GM19397 (cell line): ENCODE measurements at regions not wholly inside any gene's neighbourhood (a gene's known extent, or its start where the extent isn't known, plus 50 kb on each side); places are given as distances from the start of the nearest gene placed in this dataset.

Experiments
- ATAC-seq: cut with Tn5 transposase; IDR thresholded peaks from one replicate; pipeline ENCODE4 v1.9.1; 2021; ENCODE audit warnings: mild to moderate bottlenecking, moderate library complexity; ENCODE audit not compliant: unreplicated experiment

GRCh38 chr3:135781026-135781815, 184.3 kb upstream of the PPP2R3A start:
- no peak for ATAC-seq

GRCh38 chr3:135784557-135784956, 181.0 kb upstream of the PPP2R3A start:
- peak; percentile 85 for ATAC-seq

DNA sequence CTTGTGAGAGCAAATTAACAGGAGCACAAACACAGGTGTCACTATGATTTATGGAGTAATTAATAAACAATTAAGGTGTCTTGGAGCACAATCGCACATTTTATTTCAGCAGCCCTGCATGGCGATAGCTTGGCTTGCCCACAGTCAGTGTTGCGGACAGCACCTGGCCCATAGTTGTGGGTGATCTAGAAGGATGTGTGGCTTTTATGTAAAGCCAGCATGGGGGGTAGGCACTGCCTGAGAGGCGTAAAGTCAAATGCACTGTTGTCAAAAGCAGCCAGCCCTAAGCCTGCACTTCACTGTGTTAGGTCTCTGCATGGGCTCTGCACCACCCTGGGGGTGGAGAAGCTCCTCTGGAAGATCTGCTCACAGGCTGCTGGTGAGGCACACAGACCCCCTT, 177.4 kb upstream of the PPP2R3A start:
- ATAC-seq: no peak

DNA sequence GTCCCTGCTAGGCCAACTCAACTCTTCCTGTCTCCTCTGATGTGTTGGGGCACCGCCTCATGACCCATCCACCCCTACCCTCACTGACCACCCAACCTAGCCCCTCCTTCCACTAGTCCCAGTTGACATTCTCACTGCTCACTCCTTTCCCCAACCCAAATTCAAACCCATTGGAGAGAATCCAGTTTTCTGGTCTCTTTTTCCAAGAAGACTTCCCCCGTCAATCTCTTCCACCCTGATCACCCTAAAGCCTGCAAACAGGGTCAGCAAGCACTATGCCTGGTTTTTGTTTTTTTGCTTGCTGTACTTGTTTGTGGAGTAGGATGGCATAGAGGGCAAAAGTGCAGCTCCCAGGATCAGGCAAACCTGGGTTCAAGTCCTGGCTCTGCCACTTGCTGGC, 176.6 kb upstream of the PPP2R3A start:
- no peak for ATAC-seq

- ATAC-seq: no peak
Measured at GRCh38 chr3:135792174-135792573, 173.4 kb upstream of the PPP2R3A start.

DNA sequence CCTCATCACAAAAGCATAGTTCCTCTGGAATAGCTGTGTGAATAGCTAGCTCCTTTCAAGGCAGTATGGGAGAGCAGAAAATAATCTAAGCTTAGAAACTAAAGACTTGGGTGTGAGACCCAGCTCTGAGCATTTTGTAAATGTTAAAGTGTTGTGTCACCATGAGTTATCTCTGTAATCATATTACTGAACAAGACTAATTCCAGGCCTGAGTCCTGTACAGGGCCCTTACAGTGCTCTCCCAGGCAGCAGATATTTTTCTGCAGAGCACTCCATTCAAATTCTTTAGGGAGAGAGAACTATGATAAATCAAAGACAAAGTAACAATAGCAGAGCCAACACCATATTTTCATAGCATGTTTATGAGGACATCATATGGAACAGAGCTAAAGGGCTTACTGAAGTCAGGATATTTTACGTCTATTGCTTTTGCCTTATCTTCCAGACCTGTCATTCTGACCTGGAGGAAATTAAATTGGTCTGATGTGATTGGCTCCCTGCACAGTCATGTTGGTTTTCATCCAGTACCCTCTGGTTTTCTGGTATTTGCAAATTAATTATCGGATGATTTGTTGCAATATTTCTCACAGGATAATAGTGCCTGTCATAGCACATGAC, 172.6 kb upstream of the PPP2R3A start:
- no peak for ATAC-seq

GRCh38 chr3:135800071-135800549, 165.4 kb upstream of the PPP2R3A start:
- ATAC-seq: no peak

DNA sequence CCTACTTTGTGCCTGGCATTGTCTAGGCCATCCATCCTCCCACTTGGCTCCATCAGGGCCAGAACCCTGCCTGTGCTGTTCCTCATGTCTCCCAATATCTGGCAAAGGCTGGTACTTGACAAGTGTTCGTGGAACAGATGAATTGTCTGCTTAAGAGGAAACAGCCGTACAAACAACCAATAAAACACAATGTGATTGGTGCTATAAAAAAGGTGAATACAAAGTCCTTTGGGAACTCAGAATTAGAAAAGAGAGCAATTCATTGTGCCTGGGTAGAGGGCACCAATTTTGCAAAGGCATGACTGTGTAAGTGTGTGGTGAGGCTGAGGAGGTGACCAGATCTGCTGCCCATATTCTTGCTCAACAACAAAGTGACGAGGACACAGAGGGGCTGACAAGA, 164.5 kb upstream of the PPP2R3A start:
- ATAC-seq: no peak

DNA sequence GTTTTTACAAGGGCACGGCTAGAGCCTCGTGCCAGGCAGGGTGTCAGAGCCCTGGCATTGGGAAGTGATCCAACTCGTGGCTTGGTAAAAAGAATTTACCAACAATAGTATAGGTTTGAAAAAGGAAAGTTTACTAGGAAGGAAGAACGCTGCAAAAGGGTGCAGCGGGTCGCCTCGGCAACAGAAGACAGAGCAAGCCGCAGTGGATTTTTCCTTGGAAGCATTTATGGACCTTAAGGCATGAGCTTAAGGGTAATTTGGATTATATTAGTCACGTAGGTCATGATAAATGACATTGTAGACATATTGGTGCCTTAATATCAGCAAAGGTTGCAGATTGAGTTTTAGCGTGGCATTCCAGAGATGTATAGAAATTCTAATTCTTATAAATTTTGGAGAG, 163.4 kb upstream of the PPP2R3A start:
- no peak for ATAC-seq

DNA sequence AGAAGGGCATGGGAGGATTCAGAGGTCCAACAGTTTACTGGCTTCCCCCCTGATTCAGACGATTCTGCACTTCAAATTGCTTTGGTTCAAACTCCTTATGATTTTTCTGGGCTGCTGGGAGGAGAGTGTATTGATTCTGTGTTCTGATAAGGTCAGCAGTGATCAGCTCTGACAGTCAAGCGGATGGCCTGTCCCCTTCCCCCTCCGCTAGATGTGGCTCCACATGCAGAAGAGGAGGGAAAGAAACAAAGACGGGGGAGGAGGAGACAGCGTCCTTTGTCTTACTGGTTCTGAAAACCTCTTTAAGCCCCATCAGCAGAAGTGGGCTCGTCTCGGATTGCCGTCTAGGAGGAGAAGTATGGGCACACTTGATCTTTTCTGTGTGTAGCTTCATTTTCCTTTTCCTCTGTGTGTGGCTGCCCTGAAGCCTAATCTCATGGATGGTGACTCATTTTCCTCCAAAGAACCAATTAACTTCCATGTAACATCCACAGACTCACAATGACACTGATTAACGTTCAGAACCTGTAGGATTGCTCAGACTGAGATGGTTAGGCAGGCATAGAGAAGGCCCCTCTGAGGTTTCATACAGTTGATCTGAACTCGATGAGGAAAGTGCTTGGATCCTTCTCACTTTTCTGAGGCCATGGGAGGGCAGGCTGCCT, 162.4 kb upstream of the PPP2R3A start:
- no peak for ATAC-seq

DNA sequence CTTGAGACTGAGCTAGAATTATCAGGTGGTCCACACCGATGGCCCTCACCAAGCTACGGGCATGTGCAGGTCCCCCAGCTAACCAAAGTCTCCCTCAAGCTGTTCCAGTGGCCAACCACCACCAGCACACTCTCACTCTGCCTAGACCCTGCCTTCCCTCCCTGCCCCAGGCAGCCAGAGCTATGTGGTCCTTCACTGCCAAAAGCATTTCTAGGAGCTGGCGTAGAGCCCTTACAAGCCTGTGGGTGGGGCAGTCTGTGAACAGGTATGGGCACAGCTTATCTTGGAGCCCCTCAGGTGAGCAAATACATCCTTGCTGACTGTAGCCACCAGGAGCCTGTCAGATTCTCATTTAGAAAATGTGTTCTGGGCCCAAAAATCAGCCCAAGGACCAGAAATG, 159.8 kb upstream of the PPP2R3A start:
- no peak for ATAC-seq

GRCh38 chr3:135806317-135806716, 159.2 kb upstream of the PPP2R3A start:
- ATAC-seq: no peak

DNA sequence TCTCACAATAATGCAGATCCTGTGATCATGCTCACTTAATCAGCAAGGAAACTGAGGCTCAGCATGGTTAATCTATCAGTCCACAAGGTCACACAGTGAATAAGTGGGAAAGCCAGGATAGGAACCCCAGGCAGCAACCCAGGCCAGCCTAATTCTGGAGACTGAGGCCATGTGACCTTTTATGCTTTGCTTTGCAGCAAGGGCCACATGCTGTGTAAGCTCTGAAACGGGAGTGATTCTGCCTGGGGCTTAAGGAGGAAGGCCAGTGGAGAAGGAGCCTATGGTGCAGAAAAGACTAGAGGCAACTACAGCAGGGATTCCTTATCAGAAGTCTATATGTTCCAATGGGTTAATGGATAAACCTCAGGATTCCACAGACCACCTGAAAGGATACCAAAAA, 157.6 kb upstream of the PPP2R3A start:
- ATAC-seq: no peak

- no peak for ATAC-seq
Measured at GRCh38 chr3:135809021-135809634, 156.4 kb upstream of the PPP2R3A start.

DNA sequence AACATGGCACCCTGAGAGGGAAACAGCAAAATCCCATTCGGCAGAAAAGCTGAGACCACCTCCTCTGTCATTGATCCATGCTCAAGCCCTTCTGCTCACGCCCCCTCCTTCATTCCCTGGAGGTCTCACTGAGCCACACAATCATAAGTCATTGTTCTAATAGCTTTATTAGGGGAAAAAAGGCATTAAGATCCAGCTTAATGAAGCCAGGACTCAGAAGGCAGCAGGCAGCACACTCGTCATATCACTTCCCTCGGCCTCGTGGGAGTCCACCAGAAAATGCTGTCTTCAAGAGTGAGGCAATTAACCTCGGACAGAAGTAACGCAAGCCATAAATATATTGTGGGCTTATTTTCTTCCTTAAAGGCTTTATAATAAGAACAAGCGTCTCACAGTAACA, 153.9 kb upstream of the PPP2R3A start:
- ATAC-seq: no peak

- no peak for ATAC-seq
Measured at GRCh38 chr3:135812057-135812456, 153.5 kb upstream of the PPP2R3A start.

DNA sequence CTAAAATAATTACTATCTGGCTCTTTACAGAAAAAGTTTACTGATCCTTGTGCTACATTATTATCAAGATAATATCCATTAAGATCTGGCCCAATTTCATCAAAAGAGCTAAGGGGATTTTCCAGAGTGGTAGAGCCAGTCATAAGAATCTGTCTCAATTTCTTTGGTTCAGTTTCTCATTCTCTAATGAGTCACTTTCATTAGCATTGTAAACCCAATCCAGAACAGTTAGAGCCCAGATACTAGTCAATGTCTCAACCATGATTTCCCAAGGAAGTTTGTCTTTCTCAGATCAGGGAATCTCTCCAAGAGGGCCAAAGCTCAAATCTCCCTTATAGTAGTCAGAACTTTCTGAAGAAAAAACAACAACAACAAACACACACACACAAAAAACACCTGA, 131.1 kb upstream of the PPP2R3A start:
- no peak for ATAC-seq

DNA sequence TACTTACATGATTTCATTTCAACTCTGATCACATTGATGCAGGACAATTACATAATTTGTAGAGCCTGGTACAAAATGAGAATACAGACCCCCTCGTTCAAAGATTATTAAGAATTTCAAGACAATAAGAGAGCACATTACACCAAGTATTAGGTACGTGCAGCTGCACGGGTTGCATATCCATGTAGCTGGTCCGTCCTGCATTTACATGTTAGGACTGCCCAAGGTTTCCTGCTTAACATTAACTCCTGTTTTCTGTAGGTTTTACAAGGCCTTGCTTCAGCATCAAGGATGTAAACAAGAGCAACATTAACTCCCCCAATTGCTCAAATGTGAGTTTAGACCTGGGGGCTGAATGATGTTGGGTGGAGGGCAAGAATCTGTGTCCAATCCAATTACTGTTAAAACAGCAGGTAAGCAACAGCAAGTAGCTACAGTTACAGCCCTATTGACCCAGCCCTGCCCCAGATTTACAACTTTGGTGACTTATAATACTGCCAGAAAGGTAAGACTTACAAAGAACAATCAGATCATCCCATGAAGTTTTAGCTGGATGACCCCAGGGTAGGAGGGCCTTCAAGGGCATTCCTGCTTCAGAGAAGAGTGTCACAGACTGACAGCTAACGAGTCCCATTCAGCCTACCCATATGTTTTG, 127.4 kb upstream of the PPP2R3A start:
- ATAC-seq: no peak

- no peak for ATAC-seq
Measured at GRCh38 chr3:135840436-135840835, 125.1 kb upstream of the PPP2R3A start.

GRCh38 chr3:135844386-135844785, 121.1 kb upstream of the PPP2R3A start:
- ATAC-seq: no peak

GRCh38 chr3:135848051-135848450, 117.5 kb upstream of the PPP2R3A start:
- ATAC-seq: no peak
